ENCODE measurements at regions not wholly inside any gene's neighbourhood (a gene's known extent, or its start where the extent isn't known, plus 50 kb on each side); places are given as distances from the start of the nearest gene placed in this dataset.

DNA sequence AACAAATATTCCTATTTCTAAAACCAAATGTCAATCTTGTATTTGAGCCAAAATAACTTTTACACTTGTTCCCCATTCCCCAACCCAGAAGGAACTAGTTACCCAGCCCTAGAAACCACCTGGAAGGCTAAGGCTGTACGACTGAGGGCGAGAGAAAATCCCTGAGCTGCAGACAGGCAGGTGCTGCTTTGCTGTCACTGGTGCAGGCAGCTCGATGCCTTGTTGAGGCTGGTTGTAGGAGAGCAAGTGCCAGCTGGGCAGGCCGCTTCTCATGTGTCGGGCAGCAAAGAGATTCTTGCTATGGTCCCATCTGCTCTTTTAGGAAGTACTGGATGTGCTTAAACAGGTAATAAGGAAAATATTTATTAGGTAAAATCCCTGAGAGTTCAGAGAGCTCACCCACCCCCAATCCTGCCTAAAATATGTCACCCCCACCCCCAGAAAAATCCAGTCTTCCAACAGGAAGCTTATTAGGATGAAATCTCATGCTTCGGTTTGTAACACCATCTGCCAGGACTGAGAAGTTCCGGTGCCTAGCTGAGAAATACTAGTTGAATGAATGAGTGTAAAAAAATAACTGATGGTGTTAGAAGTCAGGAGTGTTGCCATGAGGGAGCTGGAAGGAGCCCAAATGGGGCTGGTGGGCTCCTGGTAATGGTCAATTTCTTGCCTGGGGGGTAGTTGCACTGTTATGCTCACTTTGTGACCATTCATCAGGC, 91.1 kb upstream of the DMRT1 start:
- Histone ChIP-seq H2AFZ (ENCODE audit: low read length) (no peak overlapping the region), H2BK5ac (ENCODE audit: low read depth, low read length) (no peak overlapping the region), H2BK20ac (ENCODE audit: low read length) (no peak overlapping the region), H4K91ac (replicated peaks; ENCODE audit: insufficient read length, low read length) (no peak overlapping the region), H2BK120ac (replicated peaks; ENCODE audit: low read depth, low read length) (no peak overlapping the region), H2BK15ac (ENCODE audit: low read length) (no peak overlapping the region), H3K9ac (replicated peaks in 1 of 4; ENCODE audit: extremely low read depth in 1 of 4, low read depth in 3 of 4, low read length in 3 of 4) (no peak overlapping the region), H3K79me2 (ENCODE audit: control insufficient read depth in 1 of 2, insufficient read depth in 2 of 2, low read length in 2 of 2) (no peaks in the 10 kb centered on the region), H2BK12ac (ENCODE audit: low read depth, low read length) (no peak overlapping the region), H3K4me3 (ENCODE audit: extremely low read depth in 1 of 4, insufficient read depth in 2 of 4, low read depth in 3 of 4, low read length in 4 of 4) (no peak overlapping the region), H3K36me3 (ENCODE audit: control insufficient read depth in 2 of 4, insufficient read depth in 4 of 4, low read length in 3 of 4) (0 out of 8 replicates have a peak, but pooled peaks cover 0 to 2% (median 0%) of the 10 kb centered on the region in 4 experiments), H3K14ac (ENCODE audit: insufficient read length) (no peak overlapping the region), H3K56ac (replicated peaks; ENCODE audit: insufficient read length, low read depth, low read length) (no peak overlapping the region), H4K5ac (ENCODE audit: insufficient read length, low read depth, low read length) (no peak overlapping the region), H3K4me1 (replicated peaks in 1 of 4; ENCODE audit: control insufficient read depth in 3 of 4, insufficient read depth in 4 of 4, low read length in 3 of 4) (peaks cover 0 to 3% (median 0%) of the 10 kb centered on the region in 4 experiments; a peak in 2 of 7 replicates), H3K23me2 (ENCODE audit: low read depth, low read length) (no peaks in the 10 kb centered on the region), H4K8ac (ENCODE audit: extremely low read depth, insufficient read depth, low read length) (no peak overlapping the region), H3K27ac (ENCODE audit: low read depth, low read length) (no peak overlapping the region), H3K4ac (replicated peaks; ENCODE audit: insufficient read length, low read depth, low read length) (no peak overlapping the region), H3K79me1 (ENCODE audit: low read depth, low read length) (no peaks in the 10 kb centered on the region; the same call in 1 of the 2 replicates), H3K23ac (ENCODE audit: insufficient read length) (no peak overlapping the region), H2AK5ac (ENCODE audit: low read depth, low read length) (no peak overlapping the region), H3K18ac (ENCODE audit: extremely low read depth, low read length) (no peak overlapping the region), H3K27me3 (replicated peaks in 1 of 4; ENCODE audit: control insufficient read depth in 3 of 4, extremely low read depth in 1 of 4, insufficient read depth in 3 of 4, low read length in 3 of 4) (no peaks in the 10 kb centered on the region; a peak in 1 of 7 replicates), H4K20me1 (replicated peaks in 1 of 2; ENCODE audit: control insufficient read depth in 1 of 2, insufficient read depth in 2 of 2, low read length in 2 of 2) (no peaks in the 10 kb centered on the region), H3K4me2 (ENCODE audit: insufficient read depth in 1 of 2, low read depth in 2 of 2, low read length in 2 of 2) (no peak overlapping the region), H3K9me3 (ENCODE audit: insufficient read depth in 2 of 2, low read depth in 1 of 2, low read length in 1 of 2) (no peaks in the 10 kb centered on the region)
- no peak for DNase-seq (ENCODE audit: low read depth in 1 of 2, low spot score in 2 of 2)
- CTCF ChIA-PET (ENCODE audit: partially characterized antibody): interaction anchor here (0.5 to 3.7 kb wide), 8 partner anchors 9 to 363 kb away, joined by 3 to 19 read pairs (median 4); no protein-coding TSS in a partner anchor
- TF ChIP-seq SUZ12 (IDR thresholded peaks at IDR 0.05; ENCODE audit: low read length): no peak
- no peak for TF ChIP-seq JUND (IDR thresholded peaks at IDR 0.05; ENCODE audit: low read length)
- FAIRE-seq: no peak
- POLR2A ChIA-PET (ENCODE audit: partially characterized antibody): no interaction called here
- WGBS, 2 experiments (ENCODE audit: extremely low coverage in 1 of 2, insufficient coverage in 1 of 2, insufficient read length in 1 of 2, insufficient replicate concordance in 2 of 2, low coverage in 1 of 2, low lambda C conversion rate in 2 of 2, missing lambda C conversion rate in 1 of 2): 86% methylated on average over 7 of the region's 7 CpGs; no CpG with 5 or more reads in 1 of the 2 experiments

Measured in H1 (cell line).